Umbilical cord (tissue), 1 donor: ENCODE measurements at regions not wholly inside any gene's neighbourhood (a gene's known extent, or its start where the extent isn't known, plus 50 kb on each side); places are given as distances from the start of the nearest gene placed in this dataset.

ENCODE experiments used
- DNase-seq: peaks from one replicate; pipeline ENCODE4 v3.0.0-alpha.2; 2015; ENCODE audit warnings: low spot score

DNA sequence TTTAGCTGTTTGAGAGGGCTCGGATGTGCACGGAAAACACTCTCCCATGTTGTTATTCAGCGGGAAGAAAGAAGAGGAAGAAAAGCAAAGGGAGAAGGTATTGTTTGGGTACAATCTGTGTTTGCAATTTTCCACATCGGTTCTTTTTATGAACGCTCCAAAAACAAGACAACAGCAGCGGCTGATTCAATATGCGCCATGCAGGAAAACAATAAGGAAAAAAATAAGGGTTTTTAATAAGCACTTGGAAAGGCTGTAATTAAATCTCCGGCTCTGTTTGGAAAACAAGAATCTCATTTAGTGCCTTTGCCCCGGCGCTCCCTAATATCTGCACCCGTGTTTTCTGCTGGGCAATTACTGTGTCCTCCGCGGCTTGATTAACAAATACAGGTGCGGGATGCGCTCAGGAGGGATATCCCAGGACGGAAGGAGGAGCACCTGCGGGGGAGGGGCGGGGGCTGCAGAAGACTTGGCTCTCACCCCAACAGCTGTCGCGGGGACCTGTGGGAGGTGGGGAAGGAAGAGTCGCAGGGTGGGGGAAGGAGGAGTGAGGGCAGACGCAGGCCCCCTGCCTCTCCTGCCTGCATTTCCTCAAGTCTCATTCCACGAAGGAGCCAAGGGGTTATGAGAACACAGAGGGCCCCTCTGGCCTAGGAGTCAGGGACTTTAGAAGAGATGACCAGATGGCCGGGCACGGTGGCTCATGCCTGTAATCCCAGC lies 181.5 kb upstream of the PODXL start:
- no peak for DNase-seq

DNA sequence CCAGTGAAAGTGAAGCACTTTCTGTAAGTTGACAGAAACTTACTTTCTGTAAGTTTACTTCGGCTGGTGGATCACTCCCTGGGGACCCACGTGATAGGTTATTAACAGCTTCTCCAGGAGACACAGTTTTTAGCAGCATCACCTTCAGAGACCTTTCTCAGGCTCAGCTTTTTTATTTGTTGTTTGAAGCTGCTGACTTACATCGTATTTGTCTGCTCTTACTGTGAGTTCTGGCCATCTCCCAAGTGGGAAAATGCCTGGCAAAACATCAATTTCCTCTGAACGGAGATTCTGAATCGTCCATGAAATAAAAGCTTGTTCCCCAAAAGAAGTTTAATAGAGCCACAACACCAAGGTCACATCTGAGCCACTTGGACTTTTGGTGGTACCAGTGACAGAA lies 178.7 kb upstream of the PODXL start:
- DNase-seq: peak; percentile 17

DNA sequence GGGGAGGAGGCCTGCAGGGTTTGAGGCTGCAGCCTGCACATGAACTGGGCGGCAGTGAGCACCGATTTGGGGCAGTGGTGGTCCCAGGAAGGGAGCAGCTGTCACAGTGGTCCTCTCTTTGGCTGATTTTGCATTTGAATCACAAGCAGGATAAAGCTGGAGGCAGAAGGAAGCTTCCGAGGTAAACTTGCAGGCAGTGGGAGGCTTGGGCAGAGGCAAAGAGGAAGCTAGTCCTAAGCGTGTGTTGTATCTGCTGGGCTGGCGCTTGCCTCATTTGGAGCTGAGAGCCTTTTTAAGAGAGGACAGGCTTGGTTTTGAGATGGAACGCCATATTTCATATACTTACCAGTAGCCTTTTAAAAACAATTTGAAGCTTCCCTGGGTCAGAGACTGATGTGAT lies 177.2 kb upstream of the PODXL start:
- no peak for DNase-seq

DNA sequence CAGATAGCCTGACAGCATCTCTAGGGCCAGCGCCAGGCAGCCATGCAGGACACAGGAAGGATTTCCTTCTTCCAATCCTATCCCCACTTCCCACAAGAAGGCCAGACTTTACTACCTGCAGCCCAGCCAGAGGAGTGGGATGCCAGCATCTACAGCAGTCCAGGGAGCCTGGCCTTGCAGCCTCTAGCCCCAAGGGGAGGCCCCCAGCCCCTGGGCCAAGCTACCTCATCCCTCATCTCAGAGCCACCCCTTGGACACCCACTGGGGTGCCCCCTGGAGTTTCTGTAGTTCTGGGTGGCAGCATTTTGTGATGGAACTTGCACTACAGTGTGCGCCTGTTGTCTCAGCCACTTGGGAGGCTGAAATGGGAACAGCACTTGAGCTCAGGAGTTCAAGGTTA lies 170.8 kb upstream of the PODXL start:
- DNase-seq: no peak

DNA sequence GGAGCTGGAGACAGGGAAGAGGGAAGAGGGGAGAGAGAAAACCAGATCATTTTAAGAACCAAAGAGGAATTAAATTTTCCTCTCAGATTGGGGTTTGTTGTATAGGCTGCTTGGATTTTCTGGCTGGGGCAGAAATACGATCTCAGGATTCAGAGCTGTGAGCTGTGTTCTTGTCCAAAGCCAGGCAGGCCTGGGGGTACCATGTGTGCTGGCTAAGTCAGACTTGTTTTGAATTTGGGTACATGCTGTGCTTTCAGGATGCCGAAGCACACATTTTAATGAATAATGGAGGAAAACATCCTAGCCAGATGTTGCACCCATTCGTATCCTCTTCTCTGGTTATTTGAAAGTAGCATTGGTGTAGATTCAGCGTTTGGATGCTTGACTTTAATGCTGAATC lies 170.3 kb upstream of the PODXL start:
- no peak for DNase-seq

DNA sequence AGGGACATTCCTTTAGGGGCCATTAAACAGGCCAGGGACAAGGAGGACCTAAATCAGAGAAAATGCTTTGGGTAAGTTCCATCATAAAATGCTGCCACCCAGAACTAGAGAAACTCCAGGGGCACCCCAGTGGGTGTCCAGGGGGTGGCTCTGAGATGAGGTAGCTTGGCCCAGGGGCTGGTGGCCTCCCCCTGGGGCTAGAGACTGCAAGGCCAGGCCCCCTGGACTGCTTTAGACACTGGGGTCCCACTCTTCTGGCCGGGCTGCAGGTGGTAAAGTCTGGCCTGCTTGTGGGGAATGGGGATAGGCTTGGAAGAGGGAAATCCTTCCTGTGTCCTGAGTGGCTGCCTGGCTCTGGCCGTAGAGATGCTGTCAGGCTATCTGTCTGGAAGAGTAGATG lies 169.6 kb upstream of the PODXL start:
- no peak for DNase-seq

DNA sequence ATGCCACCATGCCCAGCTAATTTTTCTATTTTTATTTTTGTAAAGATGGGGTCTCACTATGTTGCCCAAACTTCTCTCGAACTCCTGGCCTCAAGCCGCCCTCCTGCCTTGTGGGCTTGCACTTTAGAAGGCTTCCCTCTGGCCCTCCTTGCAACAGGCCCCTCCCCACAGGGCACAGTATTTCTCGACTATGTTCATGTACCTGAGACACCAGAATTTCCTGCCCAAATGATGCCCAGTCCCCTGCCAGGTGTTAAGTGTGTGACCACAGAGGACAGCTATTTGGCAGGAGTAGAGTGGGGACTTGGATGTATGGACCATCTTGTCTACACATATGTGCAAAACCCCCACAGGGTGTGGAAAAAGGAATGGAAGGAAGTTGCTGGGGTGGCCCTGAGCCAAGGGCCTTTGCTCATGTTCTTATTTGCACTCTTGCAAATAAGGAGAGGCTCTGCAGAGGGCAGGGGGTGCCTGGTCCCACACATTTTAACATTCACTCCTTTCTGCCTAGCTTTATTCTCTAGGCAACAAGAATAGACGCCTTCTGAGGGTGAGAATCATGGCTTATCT lies 168.4 kb upstream of the PODXL start:
- no peak for DNase-seq

DNA sequence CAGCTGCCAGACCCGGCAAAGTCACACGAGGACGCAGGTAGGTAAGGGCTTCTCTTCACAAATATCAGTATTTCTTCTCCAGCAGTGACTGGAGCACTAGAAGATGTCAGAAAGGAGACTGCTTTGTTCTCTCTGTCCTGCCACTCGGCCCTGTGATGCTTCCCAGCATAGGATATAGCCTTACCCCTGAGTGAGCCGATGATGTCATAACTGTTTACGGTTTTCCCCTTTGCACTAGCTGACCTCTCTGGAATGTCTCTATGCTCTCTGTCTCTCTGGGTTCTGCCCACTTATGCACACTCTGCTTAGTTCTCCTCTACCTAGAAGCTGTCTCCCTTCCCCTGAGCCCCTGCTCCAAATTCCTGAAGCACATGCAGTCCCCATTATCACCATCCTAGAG lies 167.5 kb upstream of the PODXL start:
- DNase-seq: peak; percentile 6

DNA sequence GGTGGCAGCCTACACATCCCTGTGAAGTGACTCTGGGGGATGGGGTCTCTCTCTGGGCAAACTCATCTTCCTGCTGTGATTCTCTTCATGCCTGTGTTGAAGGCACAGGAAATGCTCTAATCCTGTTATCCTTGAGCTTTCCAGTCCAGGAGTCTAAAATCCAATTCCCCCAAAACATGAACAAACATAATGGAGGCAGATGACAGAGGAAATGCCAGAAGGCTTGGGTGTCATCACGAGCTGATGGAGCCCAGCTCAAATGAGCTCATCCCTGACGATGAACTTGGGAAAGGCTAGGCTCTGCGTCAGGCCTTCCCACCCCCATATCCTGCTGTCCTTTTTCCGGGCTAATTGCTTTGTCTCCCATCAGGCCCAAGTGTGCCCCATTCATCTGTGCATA lies 165.9 kb upstream of the PODXL start:
- DNase-seq: no peak

DNA sequence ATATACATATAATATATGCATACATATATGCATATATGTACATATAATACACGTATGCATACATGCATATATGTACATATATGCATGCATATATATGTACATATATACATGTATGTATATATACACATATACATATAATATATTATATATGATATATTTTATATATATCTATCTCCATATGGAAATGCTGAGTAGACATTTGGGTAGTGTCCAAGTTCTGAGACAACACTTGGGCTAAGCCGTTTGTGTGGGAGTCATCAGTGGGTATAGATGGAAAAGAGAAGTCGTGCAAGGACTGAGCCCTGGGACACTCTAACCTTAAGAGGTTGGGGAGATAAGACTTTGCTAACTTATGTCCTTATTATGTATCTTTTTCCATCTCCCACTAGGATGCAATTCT lies 165.2 kb upstream of the PODXL start:
- DNase-seq: no peak

DNA sequence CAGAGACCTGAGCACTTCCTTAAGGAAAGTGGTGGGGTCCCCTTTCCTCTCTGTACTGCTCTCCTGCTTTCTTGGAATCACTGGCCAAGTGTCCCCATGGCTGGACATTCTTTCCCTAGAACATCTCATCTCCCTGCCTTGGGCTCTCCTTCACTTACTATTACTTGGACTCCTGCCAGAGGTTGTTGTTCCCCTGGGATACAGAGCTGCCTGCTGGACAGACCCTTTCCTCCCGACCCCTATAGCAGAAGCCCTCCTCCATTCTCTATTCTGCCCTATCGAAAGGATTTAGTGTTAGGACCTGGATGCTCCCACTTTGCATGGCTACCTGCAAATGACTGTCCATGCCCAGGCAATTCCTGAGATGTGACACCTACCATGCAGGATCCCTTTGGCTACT lies 164.3 kb upstream of the PODXL start:
- DNase-seq: no peak

DNA sequence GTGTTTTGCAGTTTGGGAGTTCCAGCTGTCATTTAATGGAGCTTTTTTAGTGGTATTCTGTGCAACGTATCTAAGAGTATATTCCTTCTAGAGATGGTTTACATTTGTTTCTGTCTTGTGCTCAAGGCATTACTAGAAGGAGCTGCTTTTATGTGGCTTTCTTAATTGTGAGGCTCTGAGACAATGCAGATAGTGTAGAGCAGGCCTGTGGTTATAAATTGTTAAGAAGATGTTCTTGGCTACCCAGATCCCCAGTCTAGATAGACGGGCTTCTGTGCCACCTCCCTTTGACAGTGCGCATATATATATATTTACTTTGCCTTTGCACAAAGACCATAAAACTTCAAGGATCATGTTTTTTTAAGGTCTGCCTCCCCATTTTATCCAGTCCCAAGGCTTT lies 160.8 kb upstream of the PODXL start:
- no peak for DNase-seq

DNA sequence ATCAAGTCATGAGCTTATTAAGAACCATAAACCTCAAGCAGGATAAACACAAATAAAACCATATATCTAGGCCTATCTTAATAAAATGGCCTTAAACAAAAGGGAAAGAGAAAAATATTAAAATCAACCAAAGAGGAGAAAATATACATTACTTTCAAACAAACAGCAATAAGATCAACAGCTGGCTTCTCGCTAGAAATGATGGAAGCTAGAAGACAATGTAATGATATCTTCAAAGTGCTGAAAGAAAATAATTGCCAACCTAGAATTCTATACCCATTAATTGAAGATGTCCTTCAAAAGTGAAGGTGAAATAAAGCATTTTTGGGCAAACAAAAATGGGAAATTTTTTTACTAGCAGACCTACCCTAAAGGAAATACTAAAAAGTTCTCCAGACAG lies 142.9 kb upstream of the PODXL start:
- no peak for DNase-seq

DNA sequence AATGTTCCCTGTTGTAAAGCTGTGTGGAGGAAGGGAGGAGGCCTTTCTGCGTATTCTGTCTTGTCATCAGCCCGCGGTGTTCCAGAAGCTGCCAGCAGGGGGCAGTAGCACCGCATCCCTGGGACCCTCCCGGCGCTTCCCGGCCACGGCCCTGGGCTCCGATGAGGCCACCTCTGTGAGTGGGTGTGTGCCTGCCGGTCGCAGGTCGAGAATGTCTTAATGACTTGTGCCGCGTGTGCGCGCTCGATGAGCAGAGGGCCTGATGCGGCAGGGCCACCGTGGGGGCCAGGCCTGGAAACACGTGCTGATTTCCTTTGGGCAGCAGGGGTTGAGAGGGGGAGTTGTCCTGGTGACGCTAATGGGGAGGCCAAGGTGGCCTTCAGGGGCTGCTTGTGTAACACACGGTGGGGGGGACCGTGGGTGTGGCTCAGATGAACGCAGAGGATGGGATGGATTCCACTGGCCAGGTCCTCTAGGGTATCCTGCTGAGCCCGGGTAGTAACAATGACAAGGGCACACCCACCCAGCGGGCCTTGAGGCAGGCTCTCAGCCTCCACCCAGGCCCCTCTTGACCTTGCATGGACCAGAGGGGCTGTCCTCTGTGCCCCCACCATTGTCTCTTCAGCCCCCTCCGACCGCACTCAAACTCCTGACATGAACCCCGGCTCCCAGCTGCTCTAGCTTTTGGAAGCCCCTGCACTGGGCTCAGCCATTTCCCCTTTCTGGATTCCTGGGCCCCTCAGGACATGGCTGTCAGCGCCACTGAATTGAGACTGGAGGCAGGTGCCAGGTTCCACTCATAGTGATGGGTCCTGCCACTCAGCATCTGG lies 135.9 kb upstream of the PODXL start:
- peak; percentile 83 for DNase-seq

DNA sequence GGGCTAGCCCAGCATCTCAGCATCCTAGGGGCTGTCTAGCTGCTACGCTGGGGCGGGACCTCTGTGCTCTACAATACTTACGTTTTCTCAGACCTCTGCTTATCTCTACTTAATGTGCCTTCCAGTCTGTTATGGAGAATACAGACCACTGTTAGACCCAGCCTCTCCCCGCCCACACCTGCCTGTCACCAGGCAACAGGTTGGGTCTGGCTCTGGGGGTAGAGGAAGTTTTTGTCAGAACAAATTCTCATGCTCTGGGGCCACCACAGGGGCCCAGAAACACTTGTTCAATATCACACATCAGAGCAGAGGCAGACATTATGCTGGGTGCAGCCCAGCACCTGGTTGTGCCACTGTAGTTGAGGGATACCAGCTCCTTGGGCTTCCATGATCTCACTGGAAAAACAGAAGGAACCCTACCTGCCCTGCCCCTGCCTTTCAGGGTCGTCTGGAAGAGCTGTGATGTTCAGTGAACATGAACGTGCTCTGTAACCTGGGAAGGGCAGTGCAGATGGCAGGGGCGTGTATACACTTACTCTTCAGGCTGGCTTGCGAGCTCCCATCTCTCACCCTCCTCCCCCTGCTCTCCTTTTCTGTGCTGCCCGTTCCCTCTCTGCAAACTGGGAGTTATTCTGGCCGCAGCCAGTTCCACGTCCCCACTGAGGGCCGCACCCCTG lies 135.2 kb upstream of the PODXL start:
- DNase-seq: no peak

DNA sequence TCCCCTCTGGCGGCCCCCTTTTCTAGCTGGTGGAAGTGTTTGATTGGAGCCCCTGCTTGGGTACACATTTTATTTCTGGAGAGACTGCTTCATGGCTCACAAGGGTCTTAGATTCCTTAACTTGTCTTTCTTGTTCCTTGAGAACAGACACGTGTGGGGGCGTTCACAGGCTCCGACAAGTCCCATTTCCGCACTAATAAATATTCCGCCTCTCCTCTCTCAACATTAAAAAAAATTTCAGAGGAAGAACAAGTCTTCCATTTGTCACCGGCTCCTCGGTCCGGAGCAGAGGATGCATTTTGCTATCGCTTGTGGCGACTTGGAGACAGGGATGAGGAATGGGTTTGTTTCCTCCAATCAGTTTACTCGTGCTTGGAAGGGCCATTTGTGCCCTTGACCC lies 134.0 kb upstream of the PODXL start:
- DNase-seq: no peak

DNA sequence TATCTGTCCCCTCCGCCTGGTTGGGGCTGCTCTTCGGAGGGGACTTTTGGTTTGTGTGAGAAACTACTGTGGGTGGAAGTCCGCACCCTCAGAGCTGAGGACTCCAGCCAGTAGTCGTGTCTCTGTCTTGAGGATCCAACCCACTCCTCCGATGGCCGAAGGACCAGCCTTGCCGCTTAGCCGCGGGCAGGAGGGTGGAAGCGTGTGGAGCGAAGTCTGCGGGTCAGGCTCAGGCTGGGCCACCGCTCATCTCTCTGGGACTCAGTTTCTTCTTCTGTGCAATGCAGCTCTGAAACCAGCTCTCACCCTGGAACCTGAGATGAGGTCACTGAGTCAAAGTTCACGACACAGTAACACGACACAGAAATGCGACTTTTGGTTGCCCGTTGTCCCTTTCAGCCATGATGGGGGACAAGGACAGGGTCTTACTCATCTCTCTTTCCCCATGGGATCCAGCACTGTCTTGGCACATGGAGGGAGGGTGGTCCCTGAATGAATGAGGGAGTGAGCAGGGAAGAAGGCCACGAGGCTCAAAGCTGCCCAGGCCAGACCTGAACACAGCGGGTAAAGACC lies 133.3 kb upstream of the PODXL start:
- DNase-seq: no peak

DNA sequence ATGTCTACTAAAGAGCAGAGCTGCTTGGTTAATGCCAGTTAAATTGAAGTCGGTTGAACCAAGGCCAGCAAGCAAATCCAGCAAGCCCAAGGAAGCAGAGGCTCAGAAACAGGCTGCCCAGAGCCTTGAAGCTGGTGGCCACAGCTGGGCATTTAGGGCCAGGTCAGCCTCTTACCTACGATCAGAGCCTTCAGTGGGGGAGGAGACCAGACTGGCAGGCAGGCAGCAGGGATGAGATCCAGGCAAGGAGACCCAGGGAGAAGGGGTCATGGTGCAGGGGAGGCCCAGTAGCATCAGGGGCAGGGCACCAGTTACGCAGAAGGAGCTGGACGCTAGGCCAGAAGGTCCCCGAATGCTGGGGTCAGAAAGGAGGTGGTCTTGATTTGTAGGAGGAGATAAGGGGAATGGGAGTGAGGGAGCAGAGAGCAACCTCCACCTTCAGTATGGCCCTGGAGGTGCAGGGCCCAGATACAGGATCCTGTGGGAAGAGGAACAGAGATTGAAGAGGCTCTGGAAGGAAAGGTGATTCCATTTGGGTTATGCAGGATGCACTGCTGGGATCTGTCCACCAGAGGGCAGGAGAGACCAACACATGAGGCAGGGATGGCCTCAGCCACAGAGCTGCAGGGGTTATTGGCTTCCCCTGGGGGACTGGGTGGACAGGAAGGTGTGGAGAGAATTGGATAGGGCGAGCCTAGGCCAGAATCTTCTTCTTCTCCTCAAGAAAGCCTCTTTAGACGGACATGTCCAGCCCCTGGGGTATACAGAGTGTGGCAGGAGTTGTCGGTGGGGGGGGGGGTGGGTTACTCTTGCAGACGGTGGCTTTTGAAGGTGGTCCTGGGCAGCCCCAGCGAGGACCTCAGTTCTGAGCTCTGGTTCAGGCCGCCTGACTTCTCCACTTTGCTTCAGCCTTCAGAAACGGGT lies 132.6 kb upstream of the PODXL start:
- peak; percentile 71 for DNase-seq

DNA sequence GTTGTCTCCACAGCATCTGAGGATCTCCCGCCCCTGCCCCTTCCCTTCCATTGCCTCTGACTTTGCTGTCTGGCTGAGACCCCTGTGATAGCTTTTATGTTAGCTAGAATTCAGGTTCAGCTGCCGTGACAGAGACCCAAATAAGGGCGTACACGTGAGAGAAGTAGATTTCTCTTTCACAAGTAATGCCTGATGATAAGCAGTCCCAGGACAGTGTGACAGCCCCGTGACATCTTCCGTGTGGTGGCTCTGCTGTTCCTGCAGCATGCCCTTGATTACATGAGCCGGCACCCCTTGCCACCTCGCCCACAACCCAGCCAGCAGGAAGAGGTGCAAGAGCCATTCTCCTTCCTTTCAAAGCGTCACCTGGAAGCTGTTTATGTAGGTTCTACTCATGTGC lies 130.9 kb upstream of the PODXL start:
- no peak for DNase-seq

DNA sequence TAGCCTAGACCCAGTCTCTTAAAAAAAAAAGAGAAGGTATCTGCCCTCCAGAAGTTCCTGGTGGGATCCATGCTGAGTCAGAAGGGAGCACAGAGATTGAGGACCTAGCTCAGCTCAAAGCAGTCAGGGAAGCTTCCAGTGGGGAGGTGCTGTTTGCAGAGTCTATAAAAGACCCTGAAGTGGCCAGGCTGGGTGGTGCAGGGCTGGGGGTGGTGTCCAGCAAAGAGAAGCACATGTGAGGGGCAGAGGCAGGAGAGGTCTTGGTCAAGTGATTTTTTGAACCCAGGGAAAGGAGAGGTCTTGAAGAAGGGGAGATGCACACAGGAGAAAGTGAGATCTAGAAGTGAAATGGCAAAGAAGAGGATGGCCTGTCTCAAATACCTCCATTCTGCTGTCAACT lies 130.4 kb upstream of the PODXL start:
- no peak for DNase-seq

DNA sequence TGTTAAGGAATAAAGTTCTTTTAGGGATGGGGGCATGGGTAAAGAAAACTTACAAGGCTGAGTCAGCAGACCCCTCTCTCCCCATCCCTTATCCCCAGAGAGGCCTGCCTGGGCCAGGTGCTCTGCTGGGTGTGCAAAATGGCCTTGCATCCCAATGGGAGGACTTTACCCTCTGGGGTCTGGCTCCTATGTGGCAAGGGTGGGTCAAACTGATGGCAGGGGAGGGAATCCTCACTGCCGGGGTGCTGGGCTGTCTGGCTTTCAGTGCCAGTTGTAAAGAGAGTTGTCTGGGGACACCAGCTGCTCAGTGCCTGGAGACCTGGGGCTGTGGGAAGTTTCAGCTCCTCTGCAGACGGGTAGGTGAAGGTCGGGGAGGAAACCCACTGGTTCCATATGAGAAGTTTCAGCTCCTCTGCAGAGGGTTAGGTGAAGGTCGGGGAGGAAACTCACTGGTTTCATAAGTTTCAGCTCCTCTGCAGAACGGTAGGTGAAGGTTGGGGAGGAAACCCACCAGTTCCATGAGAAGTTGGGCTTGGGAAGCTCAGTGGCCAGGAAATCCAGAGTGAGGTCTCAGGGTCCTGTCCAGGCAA lies 127.2 kb upstream of the PODXL start:
- DNase-seq: no peak
